ENCODE measurements at regions not wholly inside any gene's neighbourhood (a gene's known extent, or its start where the extent isn't known, plus 50 kb on each side); places are given as distances from the start of the nearest gene placed in this dataset.

GRCh38 chr15:80315289-80315987 is 63.4 kb upstream of the CTXND1 start:
- TF ChIP-seq CTCF (IDR thresholded peaks at IDR 0.05) (no peak), EZH2 (IDR thresholded peaks at IDR 0.05; ENCODE audit: borderline replicate concordance, insufficient read depth, low read depth, low read length, poor library complexity, severe bottlenecking) (no peak)
